HG03097 (cell line): ENCODE measurements at regions not wholly inside any gene's neighbourhood (a gene's known extent, or its start where the extent isn't known, plus 50 kb on each side); places are given as distances from the start of the nearest gene placed in this dataset.

ENCODE experiments used
- ATAC-seq: cut with Tn5 transposase; IDR thresholded peaks from one replicate; pipeline ENCODE4 v1.9.1; 2021; ENCODE audit not compliant: unreplicated experiment, low FRiP score

DNA sequence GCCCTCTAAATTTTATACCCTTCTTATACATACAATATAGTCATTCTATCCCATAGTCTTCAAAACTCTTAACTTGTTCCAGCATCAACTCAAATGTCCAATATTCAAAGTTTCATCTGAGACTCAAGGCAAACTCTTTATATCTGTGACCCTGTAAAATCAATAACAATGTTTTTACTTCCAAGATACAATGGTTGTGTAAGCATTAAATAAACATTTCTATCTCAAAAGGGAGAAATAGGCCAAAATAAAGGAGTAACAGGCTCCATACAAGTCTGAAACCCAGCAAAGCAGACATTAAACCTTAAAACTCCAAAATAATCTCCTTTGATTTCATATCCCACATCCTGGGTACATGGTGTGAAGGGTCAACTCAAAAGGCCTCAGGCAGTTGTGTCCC is 1299.1 kb downstream of the MRPL39 start:
- no peak for ATAC-seq

DNA sequence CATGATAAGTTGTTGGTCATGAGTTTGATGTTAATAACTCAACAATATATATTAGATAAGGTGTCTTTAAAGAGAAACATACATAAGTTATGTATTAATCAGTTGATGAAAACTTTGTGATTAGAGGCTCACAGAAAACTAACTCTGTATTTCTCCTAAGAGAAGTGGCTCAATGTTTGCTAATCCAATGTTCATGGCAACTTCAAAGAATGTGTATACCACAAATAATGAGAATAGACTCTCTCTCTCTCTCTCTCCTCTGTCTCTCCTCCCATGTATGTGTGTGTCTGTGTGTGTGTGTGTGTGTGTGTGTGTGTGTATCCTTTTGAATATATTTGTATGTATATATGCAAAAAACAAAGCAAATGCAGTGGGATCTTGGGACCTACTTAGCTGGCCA is 1304.9 kb downstream of the MRPL39 start:
- no peak for ATAC-seq

DNA sequence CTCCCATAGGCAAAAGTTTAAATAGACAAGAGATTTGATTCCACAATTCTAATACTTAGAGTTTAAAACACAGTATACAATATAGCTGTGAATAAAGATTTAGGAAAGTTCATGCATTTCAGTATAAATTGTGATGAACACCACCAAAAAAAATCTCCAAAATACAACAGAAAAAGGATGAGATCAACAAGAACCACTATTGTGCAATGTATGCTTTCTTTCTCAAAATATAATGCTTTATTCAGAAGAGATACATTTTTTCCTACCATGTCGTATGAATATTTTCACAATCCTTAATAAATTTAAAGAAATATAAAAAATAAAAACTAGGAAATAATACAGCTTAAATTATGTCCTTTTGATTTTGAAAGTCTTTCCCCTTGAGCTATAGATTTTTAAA is 1309.2 kb downstream of the MRPL39 start:
- no peak for ATAC-seq

DNA sequence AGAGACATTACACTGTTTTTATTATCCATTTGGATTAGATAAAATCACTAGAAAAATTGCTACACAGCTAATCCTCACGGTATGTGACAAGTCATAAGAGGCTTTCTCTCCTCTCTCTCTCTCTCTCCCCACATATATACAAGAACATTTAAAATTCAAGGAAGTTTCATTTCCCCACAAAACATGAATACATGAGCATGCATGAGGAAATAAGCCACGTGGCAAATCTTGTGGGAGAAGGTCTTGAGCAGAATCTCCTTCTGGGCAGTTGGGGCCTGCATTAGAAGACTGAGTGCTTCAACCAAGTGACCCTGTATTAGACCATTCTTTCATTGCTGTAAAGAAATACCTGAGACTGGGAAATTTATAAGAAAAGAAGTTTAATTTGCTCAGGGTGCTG is 1313.1 kb downstream of the MRPL39 start:
- no peak for ATAC-seq

DNA sequence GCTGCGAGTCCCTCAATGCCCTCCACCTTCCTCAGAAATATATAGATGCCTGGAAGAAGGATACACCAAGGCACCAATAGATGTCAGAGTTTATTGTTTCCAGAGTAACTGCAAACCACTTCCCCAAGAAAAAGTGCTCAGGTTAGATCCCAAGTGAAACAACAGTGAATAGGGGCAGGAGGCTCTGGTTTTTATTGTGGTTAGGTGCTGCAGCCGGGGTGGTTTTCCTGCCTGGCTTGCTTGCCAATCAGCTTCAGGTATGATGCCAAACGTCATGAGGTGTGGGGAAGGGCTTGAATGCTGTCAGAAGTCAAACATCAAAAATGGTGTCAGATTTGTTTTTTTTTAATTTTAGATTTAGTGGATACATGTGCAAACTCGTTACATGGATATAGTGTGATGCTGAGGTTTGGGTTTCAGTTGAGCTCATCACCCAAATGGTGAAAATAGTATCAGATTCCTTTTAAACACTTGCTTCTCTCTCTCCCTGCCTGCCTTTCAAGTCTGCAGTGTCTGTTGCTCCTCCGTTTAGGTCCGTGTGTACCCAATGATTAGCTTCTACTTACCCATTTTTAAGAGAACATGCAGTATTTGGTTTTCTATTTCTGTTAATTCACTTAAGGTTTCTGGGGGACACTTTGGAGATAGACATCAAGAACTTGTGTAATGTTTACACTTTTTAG is 1317.0 kb downstream of the MRPL39 start:
- ATAC-seq: no peak

DNA sequence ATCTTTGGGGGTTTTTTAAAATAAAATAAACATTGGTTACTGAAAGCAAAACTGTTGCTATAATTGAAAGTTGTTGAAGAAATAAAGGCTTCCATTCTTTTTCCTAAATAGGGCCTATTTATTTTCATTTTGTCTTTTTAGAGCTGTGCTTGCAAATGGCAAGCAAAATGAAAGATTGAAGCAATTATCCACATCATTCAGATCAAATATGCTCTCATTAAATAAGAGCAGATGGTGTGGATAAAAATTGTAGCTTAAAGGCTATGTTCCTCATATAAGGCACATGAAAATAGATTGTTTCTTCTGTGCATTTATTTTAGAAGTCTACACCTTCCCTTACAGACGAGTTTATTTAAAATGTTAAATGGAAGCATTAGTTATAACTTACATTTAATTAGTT is 1317.7 kb downstream of the MRPL39 start:
- ATAC-seq: no peak

DNA sequence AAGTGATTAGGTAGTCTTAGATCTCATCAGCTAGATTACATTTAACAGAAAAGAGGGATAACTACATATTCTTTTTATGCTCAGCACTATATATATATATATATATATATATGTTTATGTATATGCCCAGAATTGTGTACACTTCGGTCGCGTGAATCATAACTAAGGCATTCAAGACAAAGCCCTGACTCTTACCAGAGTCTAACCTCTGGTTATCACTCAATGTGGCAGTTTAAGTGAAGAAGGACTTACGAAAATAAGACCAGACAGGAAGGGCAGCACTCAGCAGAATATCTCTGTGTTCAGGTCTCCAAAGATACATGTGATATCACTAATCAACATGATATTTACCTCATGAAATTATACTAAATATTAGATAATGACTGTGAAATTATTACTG is 1326.7 kb downstream of the MRPL39 start:
- no peak for ATAC-seq

DNA sequence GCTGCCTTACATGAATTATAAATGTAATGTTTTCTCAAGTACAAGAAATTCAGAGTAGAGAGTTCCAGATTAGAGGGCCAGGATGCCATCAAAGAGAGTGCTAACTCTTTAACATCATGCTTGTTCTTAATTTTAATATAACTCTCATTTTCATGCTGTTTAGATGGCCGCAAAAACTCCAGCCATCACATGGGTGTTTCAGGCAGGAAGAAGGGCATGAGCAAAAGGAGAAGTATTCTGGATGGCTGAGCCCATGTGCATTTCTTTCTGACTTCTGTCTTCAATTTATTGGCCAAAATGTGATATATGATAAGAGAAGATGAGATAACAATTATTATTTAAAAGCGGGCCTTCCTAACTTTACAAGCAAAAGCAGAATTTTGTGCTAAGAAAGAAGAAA is 1328.6 kb downstream of the MRPL39 start:
- ATAC-seq: no peak

DNA sequence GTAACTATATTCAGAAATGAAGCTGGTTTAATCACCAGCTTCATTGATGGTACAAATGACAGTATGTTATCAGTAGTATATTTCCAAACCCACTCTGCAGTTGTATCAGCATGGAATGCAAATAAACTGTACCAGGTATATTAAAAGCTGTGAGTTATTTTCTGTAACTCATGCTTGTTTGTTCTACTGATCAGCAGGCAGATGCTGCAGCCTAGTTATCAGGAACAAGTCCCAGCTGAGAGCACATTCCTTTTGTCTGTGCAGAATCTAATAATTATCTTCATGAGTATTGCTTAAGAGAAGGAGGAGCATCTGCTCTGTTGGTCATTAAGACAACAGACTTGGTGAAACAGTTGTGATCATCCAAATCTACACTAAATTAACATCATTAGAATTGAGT is 1331.1 kb downstream of the MRPL39 start:
- ATAC-seq: no peak

DNA sequence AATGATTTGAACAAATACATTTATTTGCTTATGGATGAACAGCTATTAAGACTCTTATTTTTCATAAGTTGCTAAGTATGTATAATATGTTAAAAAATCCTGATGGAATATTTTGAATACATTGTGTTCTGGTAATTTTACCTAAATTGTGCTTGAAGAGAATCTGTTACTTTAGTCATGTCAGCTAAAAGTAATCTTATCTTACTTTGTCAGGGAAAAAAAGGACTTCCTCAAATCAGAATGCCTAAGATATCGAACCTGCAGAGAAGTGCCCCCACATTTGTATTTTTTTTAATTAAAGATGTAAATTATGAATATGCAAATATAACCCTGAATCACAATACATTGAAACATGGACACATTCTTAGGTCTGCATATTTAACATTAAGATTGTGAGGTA is 1331.7 kb downstream of the MRPL39 start:
- ATAC-seq: no peak

DNA sequence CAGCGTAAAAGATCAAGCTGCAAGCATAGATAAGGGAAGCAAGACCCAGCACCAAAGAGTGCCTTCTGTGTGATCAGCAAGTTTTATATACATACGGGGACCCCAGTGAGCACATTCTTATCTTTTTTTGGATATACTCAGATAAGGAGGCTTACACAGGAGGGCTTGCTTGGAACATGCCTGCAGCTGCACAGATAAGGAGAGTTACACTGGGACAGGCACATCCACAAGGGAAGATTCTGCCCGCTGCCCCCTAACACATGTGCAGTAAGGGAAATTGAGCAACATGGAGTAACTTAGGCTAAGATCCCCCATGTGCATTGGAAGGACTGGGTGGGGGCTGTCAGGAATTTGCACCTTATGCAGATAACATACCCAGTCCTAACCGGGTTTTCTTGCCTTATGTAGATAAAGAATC is 1334.8 kb downstream of the MRPL39 start:
- no peak for ATAC-seq

DNA sequence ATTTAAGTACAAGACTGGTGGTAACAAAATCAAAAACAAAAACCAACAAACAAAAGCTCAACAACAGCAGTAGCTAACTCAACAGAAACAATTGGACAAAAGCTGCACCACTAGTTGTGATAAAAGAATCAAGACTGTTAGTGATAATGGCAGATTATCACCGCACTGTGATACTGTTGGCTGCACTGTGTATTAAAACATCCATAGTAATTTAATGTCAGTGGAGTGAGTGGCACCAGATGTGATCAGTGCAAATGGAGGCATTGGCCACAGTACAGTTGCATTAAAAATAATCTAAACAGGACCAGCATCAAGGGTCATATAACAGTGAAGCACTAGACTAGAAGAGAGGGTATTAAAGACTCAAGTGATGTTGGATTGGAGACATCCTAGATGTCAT is 1341.3 kb downstream of the MRPL39 start:
- no peak for ATAC-seq

DNA sequence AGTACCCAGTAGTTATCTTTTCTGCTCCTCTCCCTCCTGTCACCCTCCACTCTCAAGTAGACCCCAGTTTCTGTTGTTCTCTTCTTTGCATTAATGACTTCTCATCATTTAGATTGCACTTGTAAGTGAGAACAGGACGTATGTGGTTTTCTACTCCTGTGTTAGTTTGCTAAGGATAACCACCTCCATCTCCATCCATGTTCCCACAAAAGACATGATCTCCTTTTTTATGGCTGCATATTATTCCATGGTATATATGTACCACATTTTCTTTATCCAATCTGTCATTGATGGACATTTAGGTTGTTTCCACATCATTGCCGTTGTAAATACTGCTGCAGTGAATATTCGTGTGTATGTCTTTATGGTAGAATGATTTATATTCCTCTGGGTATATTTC is 1346.5 kb downstream of the MRPL39 start:
- no peak for ATAC-seq

DNA sequence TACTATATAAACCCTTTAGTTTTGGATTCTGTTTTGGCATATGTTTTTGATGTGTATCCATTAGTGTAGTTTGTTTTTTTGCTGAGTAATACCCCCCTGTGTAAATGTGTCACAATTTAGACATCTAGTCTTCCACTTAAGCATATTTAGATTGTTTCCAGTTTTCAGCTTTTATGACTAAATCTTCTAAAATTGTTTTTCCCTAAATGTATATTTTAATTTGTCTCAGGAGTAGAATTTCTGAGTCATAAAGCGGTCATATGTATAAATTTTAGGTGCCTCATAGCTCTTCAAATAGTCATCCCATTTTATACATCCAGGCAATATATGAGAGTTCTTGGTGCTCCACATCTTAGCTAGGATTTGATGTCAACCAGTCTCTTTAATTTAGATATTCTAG is 1348.0 kb downstream of the MRPL39 start:
- no peak for ATAC-seq

DNA sequence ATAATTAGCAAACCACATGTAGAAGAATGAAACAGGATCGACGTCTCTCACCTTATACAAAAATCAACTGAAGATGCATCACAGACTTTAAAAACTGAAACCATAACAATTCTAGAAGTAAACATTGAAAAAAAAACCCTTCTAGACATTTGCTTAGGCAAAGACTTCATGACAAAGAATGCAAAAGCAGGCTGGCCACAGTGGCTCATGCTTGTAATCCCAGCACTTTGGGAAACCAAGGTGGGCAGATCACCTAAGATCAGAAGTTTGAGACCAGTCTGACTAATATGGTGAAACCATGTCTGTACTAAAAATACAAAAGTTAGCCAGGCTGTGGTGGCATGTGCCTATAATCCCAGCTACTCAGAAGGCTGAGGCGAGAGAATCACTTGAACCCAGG is 1351.7 kb downstream of the MRPL39 start:
- ATAC-seq: no peak

DNA sequence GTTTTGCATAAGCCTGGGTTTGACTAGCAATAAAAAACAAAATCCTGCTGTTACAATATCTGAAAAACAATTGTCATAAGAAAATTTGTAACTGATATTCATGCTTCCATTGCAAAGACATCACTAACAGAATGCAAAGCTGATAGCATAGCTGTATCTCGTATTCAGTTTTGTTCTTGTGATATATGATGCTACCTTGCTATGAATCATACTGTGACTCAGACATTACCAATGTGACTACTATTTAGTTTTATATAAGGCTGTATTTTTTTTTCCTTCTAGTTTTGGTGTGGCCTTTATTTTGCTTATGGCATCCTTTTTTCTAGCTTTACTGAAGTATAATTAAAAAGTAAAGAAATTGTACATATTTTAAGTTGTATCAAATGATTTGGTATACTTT is 1381.8 kb downstream of the MRPL39 start:
- no peak for ATAC-seq

DNA sequence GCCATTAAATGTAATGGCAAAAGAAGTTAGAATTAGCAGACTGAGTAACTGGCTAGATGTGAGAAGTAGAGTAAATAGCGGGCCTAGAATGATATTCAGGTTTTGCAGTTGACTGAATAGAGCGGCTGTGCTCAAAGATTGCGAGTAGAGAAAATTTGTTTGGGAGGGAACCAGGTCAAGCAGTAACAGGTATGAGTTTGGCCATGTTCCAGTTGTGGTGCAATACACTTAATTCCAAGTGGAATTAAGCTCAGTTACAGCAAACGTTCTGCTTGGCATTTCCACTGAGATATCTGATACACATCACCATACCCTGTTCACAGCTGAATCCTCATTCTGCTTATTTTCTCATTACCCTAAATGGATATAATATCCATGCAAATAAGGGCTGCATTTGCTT is 1382.9 kb downstream of the MRPL39 start:
- ATAC-seq: no peak

DNA sequence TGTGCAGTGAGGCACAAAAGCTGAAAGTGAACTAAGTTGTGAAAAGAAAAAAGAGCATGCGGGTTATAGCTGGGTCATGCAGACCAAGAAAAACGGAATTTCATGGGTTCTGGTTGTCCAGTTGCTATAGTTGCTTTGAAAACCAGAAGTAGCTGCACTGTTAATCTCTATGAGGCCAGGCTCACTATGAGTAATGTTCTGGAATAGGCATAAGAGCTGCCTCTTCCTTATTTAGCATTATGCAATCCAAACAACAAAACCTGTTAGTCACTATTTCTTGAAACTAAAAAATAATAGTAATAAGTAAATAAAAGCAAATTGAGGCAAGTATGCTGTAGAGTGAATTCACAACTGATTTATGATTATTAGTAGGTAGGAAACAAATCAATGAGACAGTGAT is 1383.7 kb downstream of the MRPL39 start:
- no peak for ATAC-seq

DNA sequence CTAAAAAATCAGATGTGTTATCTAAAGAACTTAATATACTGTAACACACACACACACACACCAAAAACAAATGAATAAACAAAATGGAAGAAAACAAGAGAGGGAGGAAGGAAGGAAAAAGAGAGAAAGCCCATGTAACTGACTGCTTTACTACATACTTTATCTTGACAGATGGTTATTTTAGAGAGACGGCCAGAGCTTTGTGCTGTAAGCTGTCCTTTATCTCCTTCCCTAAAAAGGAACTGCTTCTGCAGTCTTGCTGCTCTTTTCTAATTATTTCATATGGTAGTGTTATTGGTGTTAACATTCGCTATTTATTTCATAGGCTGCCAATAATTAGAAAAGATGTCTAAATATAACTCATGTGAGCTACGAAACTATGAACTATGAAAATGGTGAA is 1384.6 kb downstream of the MRPL39 start:
- no peak for ATAC-seq

DNA sequence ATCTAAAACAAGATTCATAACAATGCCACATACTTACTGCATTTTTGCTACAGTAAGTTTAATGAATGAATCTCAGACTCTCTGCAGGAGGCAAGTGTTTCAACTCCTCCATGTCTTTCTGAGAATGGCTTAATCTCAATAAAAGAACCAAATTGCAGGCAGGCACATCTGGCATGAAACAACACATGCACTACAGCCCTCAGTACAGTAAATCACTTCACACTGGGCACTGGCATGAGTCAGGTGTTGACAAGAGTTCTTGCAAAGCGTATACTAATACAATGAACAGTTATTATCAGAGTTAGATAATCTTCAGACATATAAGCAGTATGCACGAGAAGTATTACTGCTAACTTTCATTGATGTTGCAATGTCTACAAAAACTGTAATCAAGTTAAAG is 1386.8 kb downstream of the MRPL39 start:
- no peak for ATAC-seq

DNA sequence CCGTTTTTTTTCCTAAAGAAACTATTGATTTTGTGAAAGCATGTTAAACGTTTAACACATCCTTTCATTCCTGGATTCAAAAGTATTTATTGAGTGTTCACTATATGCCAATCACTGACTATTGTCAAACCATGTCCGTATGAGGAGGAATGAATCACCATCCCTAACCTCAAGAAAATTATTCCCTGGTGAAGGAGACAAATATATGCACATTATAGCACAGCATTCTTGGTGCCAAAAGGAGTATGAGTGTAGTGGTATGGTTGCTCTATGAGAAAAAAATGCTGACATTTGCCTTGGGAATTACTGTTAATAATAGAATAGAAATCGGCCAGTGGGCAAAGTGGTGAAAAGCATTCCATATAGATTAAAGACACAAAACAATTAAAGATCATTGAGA is 1390.1 kb downstream of the MRPL39 start:
- ATAC-seq: no peak

DNA sequence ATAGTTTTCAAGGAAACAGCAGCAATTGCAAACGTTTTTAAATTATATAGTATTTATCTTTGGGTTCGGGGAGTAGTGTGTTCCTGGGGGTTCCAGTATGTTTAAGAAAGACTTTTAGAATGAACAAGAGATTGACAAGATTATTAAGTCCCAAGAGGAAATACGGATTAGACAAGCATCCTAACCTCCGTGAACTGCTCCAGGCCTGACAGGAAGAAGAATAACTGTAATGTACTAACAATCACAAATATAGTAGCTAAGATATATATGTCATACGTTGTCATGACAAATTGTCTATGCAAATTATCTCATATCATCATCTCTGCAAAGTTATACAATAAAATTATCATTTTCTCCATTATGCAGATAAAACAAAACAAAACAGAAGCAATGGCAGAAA is 1397.2 kb downstream of the MRPL39 start:
- no peak for ATAC-seq

DNA sequence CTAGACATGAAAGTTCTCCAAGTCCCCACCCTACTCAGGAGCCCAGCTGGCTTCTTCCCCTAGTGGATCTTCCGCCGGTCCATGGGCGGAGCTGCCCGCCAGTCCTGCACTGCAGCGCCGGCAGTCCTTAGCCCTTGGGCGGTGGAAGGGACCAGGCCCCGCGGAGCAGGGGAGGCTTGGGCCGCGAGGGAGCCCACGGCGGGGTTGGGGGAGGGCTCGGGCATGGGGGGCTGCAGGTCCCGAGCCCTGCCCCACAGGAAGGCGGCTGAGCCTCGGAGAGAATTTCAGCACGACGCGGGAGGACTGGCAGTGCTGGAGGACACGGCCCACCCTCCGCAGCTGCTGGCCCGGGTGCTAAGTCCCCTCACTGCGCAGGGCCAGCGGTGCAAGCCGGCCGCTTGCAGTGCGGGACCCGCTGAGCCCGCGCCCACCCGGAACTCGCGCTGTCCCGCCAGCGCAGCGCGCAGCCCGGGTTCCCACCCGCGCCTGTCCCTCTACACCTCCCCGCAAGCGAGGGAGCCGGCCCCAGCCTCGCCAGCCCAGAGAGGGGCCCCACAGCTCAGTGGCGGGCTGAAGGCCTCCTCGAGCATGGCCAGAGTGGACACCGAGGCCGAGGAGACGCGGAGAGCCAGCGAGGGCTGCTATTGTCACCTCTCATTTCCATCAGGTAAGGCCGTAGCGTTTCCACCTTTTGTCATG is 1398.6 kb downstream of the MRPL39 start:
- no peak for ATAC-seq
